ENCODE measurements at regions not wholly inside any gene's neighbourhood (a gene's known extent, or its start where the extent isn't known, plus 50 kb on each side); places are given as distances from the start of the nearest gene placed in this dataset.

DNA sequence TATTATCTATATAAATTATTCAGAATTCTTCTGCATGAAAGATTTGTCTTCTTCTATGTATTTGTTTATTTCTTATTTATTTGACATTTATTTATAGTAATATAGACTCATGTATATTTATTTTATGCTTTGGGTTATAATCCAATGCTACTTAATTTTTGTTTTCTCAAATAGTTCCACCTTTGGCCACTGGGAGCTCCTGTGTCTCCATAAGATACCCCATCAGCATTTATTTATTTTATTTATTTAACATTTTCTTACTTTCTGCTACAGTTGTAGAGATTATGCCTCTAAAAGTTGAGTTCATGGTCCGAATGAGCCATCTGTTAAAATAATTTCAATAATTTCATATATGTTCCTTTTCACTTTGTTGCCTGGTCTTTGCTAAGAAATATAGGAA, 289.4 kb downstream of the ADGRL2 start:
- TF ChIP-seq, protein P1, sequence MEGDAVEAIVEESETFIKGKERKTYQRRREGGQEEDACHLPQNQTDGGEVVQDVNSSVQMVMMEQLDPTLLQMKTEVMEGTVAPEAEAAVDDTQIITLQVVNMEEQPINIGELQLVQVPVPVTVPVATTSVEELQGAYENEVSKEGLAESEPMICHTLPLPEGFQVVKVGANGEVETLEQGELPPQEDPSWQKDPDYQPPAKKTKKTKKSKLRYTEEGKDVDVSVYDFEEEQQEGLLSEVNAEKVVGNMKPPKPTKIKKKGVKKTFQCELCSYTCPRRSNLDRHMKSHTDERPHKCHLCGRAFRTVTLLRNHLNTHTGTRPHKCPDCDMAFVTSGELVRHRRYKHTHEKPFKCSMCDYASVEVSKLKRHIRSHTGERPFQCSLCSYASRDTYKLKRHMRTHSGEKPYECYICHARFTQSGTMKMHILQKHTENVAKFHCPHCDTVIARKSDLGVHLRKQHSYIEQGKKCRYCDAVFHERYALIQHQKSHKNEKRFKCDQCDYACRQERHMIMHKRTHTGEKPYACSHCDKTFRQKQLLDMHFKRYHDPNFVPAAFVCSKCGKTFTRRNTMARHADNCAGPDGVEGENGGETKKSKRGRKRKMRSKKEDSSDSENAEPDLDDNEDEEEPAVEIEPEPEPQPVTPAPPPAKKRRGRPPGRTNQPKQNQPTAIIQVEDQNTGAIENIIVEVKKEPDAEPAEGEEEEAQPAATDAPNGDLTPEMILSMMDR (IDR thresholded peaks at IDR 0.05), result no peak
- TF ChIP-seq POLR2A (IDR thresholded peaks at IDR 0.05) (no peak), POLR2AphosphoS5 (IDR thresholded peaks at IDR 0.05) (no peak)

All from suprapubic skin (tissue), 4 donors.